SK-N-SH (cell line): ENCODE measurements at regions not wholly inside any gene's neighbourhood (a gene's known extent, or its start where the extent isn't known, plus 50 kb on each side); places are given as distances from the start of the nearest gene placed in this dataset.

Experiments
- EP300 ChIP-seq, 2 experiments: IDR thresholded peaks; 2 replicates each; pipeline versions ENCODE4 v1.4.0 to v1.6.1; 2012; ENCODE audit warnings: borderline replicate concordance in 1 of 2, low read depth in 1 of 2, low read length in 1 of 2
- EZH2phosphoT487 ChIP-seq: fragments of 200-600 bp; sonication (generic); IDR thresholded peaks from 2 replicates; pipeline ENCODE4 v1.6.1; 2017; ENCODE audit warnings: low read depth, mixed run types, mild to moderate bottlenecking, antibody characterized with exemption, moderate library complexity, borderline replicate concordance
- FOSL2 ChIP-seq: IDR thresholded peaks from 2 replicates; pipeline ENCODE4 v1.4.0; 2012; ENCODE audit warnings: low read depth, mild to moderate bottlenecking, moderate library complexity, borderline replicate concordance
- FOXJ3 ChIP-seq: sonication (generic); formaldehyde crosslinking; IDR thresholded peaks from 2 replicates; pipeline ENCODE4 v1.5.1; 2020; ENCODE audit warnings: mild to moderate bottlenecking, missing genetic modification reagents
- NFIC ChIP-seq: IDR thresholded peaks from 2 replicates; pipeline ENCODE4 v1.4.0; 2012; ENCODE audit warnings: borderline replicate concordance
- POLR2AphosphoS5 ChIP-seq: IDR thresholded peaks from 2 replicates; pipeline ENCODE4 v1.6.1; 2012; ENCODE audit warnings: low read depth, low read length
- RAD21 ChIP-seq: IDR thresholded peaks from 2 replicates; pipeline ENCODE4 v1.6.1; 2012; ENCODE audit warnings: mild to moderate bottlenecking, low read length
- TF ChIP-seq, protein P1 (sequence below): fragments of 200-600 bp; sonication (generic); IDR thresholded peaks from 2 replicates; pipeline ENCODE4 v1.6.1; 2017; ENCODE audit warnings: antibody characterized with exemption, mild to moderate bottlenecking, moderate library complexity
- TF ChIP-seq, protein P2 (sequence below): IDR thresholded peaks from 2 replicates; pipeline ENCODE4 v1.6.1; 2012; ENCODE audit warnings: mild to moderate bottlenecking, low read depth, low read length, moderate library complexity
- TF ChIP-seq, protein P3 (sequence below): IDR thresholded peaks from 2 replicates; pipeline ENCODE4 v1.4.0; 2012; ENCODE audit warnings: low read depth

DNA sequence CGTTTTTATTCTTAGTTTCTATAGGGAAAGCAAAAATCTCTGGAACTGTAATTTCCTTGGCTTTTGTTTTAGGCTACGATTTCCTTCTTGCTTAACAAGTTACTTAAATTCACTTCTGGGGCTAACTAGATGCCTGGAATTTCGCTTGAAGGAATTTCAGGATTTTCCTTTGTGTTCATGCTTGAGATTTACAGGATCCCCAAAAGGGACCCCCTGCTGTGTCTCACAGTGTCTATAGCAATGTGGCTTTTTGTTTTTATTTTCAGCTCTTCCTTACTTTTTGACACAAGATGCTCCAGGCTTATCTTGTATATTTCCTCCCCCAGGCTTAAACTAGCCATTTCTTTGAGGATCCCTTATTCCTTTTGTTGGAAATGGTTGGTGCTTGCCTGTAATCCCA, 95.5 kb upstream of the DPPA4 start:
- TF ChIP-seq, protein P1, sequence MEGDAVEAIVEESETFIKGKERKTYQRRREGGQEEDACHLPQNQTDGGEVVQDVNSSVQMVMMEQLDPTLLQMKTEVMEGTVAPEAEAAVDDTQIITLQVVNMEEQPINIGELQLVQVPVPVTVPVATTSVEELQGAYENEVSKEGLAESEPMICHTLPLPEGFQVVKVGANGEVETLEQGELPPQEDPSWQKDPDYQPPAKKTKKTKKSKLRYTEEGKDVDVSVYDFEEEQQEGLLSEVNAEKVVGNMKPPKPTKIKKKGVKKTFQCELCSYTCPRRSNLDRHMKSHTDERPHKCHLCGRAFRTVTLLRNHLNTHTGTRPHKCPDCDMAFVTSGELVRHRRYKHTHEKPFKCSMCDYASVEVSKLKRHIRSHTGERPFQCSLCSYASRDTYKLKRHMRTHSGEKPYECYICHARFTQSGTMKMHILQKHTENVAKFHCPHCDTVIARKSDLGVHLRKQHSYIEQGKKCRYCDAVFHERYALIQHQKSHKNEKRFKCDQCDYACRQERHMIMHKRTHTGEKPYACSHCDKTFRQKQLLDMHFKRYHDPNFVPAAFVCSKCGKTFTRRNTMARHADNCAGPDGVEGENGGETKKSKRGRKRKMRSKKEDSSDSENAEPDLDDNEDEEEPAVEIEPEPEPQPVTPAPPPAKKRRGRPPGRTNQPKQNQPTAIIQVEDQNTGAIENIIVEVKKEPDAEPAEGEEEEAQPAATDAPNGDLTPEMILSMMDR = no peak
- TF ChIP-seq, protein P2, sequence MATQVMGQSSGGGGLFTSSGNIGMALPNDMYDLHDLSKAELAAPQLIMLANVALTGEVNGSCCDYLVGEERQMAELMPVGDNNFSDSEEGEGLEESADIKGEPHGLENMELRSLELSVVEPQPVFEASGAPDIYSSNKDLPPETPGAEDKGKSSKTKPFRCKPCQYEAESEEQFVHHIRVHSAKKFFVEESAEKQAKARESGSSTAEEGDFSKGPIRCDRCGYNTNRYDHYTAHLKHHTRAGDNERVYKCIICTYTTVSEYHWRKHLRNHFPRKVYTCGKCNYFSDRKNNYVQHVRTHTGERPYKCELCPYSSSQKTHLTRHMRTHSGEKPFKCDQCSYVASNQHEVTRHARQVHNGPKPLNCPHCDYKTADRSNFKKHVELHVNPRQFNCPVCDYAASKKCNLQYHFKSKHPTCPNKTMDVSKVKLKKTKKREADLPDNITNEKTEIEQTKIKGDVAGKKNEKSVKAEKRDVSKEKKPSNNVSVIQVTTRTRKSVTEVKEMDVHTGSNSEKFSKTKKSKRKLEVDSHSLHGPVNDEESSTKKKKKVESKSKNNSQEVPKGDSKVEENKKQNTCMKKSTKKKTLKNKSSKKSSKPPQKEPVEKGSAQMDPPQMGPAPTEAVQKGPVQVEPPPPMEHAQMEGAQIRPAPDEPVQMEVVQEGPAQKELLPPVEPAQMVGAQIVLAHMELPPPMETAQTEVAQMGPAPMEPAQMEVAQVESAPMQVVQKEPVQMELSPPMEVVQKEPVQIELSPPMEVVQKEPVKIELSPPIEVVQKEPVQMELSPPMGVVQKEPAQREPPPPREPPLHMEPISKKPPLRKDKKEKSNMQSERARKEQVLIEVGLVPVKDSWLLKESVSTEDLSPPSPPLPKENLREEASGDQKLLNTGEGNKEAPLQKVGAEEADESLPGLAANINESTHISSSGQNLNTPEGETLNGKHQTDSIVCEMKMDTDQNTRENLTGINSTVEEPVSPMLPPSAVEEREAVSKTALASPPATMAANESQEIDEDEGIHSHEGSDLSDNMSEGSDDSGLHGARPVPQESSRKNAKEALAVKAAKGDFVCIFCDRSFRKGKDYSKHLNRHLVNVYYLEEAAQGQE = no peak
- TF ChIP-seq, protein P3, sequence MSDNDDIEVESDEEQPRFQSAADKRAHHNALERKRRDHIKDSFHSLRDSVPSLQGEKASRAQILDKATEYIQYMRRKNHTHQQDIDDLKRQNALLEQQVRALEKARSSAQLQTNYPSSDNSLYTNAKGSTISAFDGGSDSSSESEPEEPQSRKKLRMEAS = no peak
- TF ChIP-seq EZH2phosphoT487 (no peak), RAD21 (no peak), FOXJ3 (CRISPR knock-in tag) (no peak), EP300 (IDR thresholded peaks at IDR 0.05; ENCODE audit: borderline replicate concordance in 1 of 2, low read depth in 1 of 2, low read length in 1 of 2) (no peak), FOSL2 (no peak), NFIC (no peak), POLR2AphosphoS5 (no peak)
